ENCODE measurements at regions not wholly inside any gene's neighbourhood (a gene's known extent, or its start where the extent isn't known, plus 50 kb on each side); places are given as distances from the start of the nearest gene placed in this dataset.

DNA sequence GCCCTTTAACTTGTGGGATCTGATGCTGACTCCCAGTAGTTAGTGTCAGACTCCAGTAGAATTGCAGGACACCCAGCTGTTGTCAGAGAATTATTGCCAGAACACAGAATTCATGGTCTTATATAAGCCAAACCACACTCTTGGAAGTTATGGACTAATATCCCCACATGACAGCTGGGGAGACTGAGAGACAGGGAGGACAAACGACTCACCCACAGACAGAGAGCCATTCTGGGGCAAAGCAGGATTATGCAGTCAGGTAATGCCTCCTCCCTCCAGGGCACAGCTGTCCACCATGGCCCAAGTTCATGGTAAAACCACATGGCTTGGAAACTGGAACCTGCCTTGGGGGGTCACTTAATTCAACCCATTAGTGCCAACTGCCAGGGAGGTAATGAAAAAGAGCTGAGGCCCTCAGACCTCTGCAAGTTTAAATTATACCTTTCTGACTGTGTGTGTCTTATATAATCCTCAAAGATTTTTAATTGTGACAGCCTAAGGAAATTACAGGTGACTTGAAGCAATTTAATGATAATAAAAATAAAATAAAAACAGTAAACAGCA, 299.5 kb downstream of the BUD13 start:
- TF ChIP-seq, protein P1, sequence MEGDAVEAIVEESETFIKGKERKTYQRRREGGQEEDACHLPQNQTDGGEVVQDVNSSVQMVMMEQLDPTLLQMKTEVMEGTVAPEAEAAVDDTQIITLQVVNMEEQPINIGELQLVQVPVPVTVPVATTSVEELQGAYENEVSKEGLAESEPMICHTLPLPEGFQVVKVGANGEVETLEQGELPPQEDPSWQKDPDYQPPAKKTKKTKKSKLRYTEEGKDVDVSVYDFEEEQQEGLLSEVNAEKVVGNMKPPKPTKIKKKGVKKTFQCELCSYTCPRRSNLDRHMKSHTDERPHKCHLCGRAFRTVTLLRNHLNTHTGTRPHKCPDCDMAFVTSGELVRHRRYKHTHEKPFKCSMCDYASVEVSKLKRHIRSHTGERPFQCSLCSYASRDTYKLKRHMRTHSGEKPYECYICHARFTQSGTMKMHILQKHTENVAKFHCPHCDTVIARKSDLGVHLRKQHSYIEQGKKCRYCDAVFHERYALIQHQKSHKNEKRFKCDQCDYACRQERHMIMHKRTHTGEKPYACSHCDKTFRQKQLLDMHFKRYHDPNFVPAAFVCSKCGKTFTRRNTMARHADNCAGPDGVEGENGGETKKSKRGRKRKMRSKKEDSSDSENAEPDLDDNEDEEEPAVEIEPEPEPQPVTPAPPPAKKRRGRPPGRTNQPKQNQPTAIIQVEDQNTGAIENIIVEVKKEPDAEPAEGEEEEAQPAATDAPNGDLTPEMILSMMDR (IDR thresholded peaks at IDR 0.05; ENCODE audit: low read depth, low read length) = no peak
- H3K4me3 ChIP-seq (ENCODE audit: low read depth, low read length) = no peak overlapping the region

DNA sequence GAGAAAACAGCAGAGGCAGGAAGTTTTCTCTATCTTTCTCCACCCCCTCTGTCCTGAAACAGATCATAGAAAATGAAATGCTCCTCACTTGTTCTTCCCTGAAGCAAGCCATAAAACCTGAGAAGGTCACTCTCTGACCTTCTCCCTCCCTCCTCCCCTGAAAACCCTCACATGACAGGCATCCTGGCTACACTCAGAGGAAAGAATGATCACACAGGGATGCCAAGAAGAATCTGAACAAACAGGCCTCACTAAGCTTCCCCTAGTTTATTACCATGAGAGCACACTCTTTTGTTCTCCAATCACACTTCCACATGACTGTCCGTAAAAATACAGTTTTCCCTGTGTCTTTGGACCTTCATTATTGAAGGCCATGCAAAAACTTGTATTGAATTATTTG, 300.1 kb downstream of the BUD13 start:
- no peak overlapping the region for H3K4me3 ChIP-seq (ENCODE audit: low read depth, low read length)
- TF ChIP-seq, protein P1 (IDR thresholded peaks at IDR 0.05; ENCODE audit: low read depth, low read length) = no peak

DNA sequence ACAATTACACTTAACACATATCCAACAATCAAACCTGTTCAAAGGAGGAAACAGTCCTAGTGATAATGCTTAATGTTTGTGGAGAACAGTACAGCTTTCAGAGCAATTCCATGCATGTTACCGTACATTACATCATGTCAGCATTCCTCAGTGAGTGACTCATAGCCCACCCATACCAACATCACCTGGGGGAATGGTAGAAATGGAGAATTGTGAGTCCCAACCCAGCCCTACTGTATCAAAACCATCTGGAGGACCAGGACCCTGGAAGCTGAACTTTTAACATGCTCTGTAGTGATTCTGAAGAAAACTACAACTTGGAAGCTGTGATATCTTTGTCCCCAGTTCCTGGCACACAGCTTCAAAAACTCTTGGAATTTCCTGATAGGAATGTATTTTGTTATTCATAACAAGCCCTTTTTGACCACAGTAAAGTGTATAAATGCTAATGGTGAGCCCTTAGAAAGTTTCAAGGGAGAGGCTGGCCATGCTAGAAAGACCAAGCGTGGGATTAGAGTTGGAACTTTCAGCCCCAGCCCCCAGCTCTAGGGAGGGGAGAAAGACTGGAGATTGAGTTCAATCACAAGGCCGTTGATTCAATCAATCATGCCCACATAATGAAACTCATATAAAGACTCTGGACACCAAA, 301.1 kb downstream of the BUD13 start:
- H3K4me3 ChIP-seq (ENCODE audit: low read depth, low read length) = no peak overlapping the region
- TF ChIP-seq, protein P1 (IDR thresholded peaks at IDR 0.05; ENCODE audit: low read depth, low read length) = no peak

DNA sequence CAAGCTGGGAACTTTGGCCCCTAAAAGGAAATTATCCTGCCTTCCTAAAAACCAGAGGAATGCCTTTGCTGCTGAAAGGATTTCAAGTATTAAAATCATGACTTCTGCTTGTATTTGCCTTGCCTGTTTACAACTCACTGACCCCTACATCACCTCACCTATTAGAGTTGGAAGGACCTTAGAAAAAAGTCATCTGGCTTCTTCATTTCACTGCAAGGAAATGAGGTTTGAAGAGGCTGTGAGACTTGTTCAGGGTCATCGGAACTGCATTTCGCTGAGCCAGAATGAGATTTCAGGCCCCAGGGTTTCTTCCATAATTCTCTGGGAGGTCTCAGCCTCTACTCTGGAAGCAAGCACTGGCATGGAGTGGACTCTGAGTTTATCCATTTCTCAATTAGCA, 304.1 kb downstream of the BUD13 start:
- TF ChIP-seq, protein P1 (IDR thresholded peaks at IDR 0.05; ENCODE audit: low read depth, low read length) = no peak
- no peak overlapping the region for H3K4me3 ChIP-seq (ENCODE audit: low read depth, low read length)

DNA sequence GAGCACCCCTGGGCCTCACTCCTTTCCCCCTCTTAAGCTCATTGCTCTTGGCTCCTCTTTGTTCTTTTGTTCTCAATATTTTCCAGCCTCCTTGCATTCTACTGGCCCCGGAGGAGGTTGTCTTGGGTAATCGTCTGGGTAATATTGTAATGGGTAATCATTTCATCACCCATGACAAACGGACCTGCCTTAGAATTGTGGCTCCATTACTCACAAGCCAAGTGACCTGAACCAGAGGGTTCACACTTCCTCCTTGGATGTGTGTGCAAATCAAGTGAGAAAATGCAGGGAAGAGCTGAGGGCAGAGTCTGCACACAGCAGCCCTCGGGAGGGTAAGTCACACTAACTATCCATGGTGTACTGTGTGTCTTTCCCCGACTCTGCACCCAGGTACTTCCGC, 305.0 kb downstream of the BUD13 start:
- TF ChIP-seq, protein P1 (IDR thresholded peaks at IDR 0.05; ENCODE audit: low read depth, low read length) = no peak

DNA sequence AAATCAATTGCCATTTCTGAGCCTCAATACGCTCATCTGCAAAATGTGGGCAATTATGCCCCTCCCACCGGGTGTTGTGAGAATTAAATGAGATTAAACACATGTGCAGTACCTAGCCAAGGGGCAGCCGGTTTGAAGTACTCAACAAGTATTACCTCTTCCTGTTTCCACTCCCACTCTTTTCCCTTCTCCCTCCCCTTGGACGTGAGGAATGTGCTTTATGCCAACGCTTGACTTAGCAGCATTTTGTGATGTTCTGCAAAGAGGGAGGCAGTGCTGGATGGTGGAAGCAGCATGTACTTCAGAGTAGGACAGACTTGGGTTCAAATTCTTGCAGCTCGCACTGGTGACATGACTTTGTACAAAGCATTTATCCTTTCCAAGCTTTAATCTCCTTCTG, 306.0 kb downstream of the BUD13 start:
- H3K4me3 ChIP-seq (ENCODE audit: low read depth, low read length) = no peak overlapping the region
- TF ChIP-seq, protein P1 (IDR thresholded peaks at IDR 0.05; ENCODE audit: low read depth, low read length) = no peak

More for the DNA sequence above, 305.0 kb downstream of the BUD13 start:
- H3K4me3 ChIP-seq (ENCODE audit: low read depth, low read length) = no peak overlapping the region

DNA sequence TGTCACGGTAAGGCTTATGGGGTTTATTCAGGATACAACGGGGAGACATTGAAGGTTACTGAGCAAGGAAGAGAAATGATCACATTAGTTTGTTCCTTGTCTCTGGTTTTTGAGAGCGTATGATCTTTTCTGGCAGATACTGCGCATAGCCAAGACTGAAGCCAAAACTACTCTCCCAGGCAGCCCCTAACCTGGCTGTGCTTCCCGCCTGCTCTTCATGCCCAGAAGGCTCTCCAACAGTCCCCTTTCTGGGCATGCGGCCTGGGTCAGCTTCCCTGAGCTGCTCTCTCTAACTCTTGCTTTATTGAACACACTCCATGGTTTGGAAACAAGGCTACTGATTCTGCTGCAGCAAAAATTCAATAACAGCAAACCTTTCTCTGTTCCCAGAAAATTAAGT, 306.6 kb downstream of the BUD13 start:
- TF ChIP-seq, protein P1 (IDR thresholded peaks at IDR 0.05; ENCODE audit: low read depth, low read length) = no peak
- H3K4me3 ChIP-seq (ENCODE audit: low read depth, low read length) = no peak overlapping the region
